Activated CD8-positive, alpha-beta memory T cell treated with anti-CD3 and anti-CD28 coated beads, Interleukin-2, amount 50 U/mL, for 1 hour (primary cell): ENCODE measurements at regions not wholly inside any gene's neighbourhood (a gene's known extent, or its start where the extent isn't known, plus 50 kb on each side); places are given as distances from the start of the nearest gene placed in this dataset.
"Not testable (repeated sequence)": the region's sequence is repeated elsewhere in the genome, so short reads cannot be mapped to it uniquely, and the experiment has no call there.

Source experiments
- DNase-seq: peaks from one replicate; pipeline ENCODE4 v3.0.0-alpha.2; 2020; ENCODE audit errors: extremely low read depth

DNA sequence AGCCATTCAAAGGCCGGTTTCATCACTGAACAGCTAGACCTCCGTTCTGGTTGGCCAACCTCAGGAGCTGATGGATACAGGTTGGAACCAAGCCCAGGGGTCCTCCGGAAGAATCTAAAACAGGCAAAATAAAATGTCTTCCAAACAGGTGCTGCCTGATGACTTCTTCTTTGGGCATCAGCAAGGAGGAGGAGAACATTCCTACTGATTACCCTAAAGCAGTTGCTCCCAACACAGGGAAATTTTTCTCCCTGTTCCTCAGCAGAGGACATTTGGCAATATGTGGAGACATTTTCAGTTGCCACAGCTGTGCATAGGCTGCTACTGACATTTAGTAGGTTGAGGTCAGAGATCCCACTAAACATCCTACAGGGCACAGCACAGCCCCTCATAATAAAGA is 319.3 kb upstream of the PPARGC1A start:
- no peak for DNase-seq

DNA sequence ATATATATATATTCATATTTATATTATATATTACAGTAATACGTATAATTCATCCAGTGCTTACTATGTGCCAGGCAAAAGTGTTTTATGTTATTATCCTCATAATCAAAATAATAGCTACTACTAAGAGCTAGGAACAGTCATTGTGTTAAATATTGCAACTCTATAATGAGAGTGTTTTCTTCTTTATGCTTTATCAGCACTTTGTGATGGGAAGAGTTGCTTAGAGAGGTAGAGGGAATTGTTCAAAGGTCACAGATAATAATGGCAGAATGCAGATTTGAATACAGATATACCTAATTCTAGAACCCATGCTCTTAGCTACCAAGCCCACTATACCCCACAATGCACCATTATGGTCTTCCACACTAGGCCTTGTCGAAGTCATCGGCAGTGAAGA is 318.8 kb upstream of the PPARGC1A start:
- DNase-seq, result no peak

DNA sequence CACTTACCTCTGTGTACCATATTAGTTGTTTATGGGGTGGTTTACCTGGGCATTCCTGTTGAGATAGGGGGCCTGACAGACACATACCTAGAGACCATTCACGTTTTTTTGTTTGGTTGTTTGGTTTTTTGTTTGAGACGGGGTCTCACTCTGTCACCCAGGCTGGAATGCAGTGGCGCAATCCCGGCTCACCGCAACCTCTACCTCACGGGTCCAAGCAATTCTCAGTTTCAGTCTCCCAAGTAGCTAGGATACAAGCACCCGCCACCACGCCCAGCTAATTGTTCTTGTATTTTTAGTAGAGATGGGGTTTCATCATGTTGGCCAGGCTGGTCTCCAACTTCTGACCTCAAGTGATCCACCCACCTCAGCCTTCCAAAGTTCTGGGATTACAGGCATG is 314.9 kb upstream of the PPARGC1A start:
- DNase-seq, result not testable (repeated sequence)

GRCh38 chr4:24203926-24204325 is 314.1 kb upstream of the PPARGC1A start:
- DNase-seq, result no peak

GRCh38 chr4:24202579-24202978 is 312.7 kb upstream of the PPARGC1A start:
- no peak for DNase-seq

DNA sequence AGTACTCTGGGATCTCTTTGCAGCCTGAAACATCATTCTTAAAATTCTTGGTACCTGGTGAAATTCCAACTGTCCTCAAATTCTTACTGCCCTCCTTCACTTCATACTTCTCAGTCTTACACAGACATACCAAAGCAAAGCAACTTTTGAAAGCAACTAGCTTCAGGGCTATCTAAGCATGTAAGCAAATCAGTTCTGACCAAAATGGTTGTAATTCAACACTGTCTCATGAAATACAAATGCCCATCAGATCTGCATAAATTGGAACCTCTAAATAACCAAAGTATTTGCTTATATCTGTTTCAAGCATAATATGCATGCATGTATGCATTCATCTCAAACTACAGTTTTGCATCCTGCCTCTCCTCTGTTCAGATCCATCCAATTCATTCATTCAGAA is 308.1 kb upstream of the PPARGC1A start:
- no peak for DNase-seq

DNA sequence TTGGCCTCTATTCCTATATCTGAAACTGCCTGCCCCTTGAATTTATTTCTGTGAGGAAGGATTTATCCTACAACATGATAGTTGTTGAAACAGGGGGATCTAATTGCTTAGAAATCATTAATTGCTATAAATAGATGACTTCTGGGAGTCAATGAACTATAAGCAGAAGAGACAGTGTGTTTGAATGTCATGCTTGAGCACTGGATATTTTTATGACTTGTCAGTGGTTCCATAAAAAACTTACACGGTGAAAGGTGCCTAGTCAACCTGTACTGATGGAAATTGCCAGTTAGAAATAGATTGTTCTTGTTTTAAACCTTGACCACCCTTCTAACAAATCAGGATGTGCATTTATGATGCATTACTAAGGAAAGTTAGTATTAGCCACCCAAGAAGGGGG is 306.9 kb upstream of the PPARGC1A start:
- no peak for DNase-seq

DNA sequence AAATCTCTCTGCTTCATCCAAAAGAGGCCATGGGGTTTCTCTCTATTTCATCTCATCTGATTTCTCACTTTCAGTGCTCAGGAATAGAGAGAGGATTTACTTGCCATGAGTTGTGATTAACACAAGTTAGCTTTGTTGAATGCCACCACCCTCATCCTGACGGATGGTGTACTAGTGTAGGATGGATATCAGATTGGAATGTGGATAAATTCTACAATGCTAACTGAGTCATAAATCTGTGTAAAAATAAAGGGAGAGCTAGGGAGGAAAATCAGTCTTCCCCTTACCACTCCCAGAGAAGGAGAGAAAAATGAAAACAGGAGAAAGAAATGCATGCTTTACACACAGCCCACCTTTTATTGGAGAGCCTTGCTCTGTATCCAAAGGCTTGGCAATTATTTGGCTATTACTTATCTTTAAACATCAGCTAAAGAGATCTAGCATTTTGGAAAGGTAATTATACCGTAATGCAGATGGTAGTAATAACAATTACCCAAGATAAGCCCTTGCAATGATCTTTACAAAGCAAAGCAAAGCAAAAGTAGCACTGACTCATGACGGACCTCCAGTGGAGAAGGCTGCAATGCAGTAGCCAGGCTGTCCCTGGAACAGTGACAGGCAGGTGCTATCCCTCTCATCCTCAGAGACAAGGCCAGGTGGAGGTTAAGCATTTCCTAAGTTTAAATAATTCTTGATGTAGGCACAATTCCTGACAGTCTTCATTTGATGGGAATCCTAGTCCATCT is 306.3 kb upstream of the PPARGC1A start:
- DNase-seq, result no peak

DNA sequence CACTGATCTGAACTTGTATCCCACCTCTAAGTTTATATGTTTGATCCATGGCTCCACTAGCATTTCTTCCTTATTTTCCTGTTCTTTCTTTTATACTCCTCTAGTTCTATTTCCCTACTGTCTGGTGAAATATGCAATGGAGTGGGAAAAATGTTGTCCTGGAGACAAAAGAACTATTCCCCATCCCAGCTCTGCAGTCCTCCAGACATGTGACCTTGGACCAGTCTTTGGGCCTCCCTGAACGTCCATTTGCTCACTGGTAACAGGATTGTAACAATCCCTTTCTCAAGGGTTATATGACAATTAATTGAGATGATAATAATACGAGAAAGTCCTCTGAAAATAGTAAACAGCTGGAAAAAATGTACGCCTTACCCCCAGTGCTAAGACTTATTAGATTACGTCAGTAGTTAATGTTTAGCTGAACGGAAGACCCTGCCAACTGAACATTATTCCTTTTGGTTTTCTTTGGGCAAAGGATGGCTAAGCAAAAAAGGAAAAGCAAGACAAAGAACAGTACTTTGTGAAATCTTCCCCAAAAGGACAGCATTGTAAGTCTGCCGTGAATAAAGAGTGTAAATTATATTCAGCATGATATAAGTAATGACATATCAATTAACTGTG is 302.3 kb upstream of the PPARGC1A start:
- no peak for DNase-seq

DNA sequence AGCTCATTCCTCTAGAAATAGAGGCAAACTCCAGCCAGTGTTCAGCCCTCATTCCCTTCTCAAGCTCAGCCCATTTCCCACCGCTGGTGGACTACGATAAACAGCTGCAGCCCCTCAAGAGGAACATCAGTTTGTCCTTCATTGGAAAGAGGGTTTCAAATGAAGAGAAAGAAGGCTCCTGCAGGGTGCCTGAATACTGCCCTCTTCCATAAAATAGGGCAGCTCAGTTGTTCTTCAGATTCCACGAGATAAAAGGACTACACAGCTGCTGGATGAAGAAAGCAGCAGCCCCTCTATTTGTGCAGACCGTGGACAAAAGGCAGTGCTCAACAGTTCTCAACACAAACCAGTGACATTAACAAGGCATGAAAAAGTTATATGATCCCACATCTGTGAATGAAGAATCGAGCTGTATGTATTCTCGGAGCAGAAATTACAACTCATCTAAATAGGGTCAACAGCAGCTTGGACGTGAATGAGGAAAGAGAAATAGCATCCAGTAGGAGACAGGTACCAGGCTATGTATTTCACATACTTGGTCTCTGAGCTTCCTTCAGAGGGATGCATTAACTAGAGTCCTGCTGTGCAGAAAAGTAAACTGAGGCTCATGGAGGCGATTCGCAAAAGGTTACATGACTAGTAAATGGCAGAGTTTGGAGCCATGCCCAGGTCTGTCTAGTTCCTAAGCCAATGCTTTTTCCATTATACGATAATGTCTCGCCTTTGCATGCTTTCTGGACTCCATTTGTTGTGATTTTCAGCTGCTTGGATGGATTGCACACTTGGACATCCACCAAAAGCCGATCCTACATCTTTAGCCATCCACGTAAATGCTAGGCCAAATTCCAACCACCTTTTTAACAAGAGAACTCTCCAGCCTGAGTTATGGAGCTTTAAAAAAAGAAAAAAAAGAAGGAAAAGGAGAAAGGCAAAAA is 301.2 kb upstream of the PPARGC1A start:
- no peak for DNase-seq

DNA sequence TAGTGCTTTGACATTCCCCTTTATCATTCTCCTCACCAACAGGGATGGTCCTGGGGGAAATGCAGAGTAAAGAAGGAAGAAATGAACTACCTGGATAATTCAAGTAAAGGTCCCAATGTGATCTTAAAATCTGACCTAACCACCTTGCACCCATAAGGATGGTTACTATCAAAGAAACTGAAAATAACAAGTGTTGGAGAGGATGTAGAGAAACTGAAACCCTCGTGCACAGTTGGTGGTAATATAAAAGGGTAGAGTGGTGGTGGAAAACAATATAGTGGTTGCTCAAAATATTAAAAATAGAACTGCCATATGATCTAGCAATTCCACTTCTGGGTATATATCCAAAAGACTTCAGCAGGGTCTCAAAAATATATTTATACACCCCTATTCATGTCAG is 298.6 kb upstream of the PPARGC1A start:
- DNase-seq, result no peak

- no peak for DNase-seq
Measured at GRCh38 chr4:24186466-24186865, 296.6 kb upstream of the PPARGC1A start.

GRCh38 chr4:24181005-24181404 is 291.2 kb upstream of the PPARGC1A start:
- DNase-seq, result no peak

- DNase-seq, result no peak
Measured at GRCh38 chr4:24180586-24180985, 290.7 kb upstream of the PPARGC1A start.

DNA sequence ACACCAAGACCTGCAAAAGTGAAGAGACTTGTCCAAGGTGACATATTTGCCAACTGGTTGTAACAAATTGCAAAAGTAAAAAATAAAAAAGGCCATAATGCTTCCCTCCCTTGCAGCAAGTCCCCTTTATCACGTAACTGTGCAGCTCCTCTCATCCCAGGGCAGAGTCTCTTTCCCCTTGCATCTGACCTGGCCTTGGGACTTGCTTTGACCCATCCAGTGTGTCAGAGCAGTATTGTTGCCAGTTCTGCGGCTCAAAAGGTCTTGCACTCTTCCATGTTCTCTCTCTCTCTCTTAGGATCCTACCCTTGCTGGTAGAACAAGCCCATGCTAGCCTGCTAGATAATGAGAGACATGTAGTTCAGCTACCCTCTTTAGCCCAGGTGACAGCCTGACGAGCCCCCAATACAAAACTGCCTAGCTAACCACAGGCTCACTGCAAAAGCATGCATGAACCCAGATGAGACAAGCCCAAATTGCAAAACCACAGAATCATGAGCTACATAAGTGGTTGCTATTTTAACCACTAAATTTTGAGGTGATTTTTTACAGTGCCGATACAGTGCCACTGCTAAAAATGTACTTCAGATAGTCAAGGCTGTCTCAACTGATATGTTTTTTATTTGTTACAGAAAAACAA is 289.5 kb upstream of the PPARGC1A start:
- no peak for DNase-seq

DNA sequence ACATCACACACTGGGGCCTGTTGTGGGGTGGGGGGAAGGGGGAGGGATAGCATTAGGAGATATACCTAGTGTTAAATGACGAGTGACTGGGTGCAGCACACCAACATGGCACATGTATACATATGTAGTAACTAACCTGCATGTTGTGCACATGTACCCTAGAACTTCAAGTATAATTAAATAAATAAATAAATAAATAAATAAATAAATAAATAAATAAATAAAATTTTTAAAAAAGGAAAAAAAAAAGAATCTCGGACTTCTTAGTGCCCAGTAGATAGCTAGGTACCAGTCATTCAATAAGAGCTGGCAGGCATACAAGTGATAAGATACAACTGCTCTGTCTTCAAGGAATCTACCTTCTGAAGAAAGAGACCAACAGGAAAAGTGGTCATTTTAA is 287.6 kb upstream of the PPARGC1A start:
- DNase-seq, result not testable (repeated sequence)

DNA sequence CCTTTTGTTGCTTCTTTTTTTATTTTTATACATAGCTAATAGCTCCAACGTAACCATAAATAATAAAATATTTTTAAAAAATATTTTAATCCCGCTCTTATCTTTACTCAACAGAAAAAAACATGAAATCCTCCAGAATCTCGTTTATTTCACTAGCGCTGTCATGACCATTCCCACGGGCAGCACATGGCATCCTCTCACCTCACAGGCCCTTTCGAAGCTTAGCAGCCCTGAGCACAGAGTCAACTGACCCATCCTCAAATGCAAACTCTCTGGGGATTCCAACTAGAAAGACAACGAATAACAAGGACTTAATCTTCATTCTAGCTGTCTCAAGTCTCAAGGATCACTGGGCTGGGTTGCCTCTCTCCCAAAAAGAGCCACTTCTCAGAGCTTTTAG is 285.9 kb upstream of the PPARGC1A start:
- DNase-seq, result no peak

DNA sequence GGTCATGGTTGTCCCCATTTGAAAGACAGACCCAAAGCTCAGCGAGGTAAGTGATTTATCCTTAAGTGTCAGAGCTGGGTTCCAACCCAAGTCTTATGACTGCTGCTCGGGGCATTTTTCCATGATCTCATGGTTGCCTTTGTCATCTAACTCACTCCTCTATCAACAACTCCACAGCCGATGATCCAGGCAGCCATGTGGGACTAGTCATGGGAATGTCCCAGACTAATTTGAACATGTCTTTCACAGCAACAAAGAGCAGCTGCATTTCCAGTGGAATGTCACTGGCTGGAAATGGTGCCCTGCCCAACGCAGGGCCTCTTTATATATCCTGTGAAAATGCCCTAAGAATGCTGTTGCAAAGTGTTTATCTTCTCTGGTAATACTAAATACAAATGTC is 284.8 kb upstream of the PPARGC1A start:
- no peak for DNase-seq

GRCh38 chr4:24172406-24172805 is 282.6 kb upstream of the PPARGC1A start:
- no peak for DNase-seq

DNA sequence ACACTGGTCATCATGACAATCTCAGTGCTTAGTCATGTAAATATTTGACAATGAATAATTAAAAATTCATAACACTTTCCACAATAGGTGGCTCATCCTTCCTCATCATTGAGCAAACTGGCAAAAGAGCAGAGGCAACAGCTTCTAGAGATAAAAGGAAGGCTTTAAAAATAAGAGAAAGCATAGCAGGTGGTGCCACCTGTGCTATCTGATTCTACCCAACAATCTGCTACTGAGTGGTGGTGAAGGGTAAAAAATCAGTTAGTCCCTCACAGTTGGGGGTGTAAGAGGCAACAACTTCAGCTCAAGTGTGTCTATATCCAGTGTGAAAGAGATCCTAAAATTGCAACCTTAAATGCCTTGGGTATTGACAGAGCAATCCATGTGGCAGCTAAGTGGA is 280.1 kb upstream of the PPARGC1A start:
- DNase-seq, result no peak

DNA sequence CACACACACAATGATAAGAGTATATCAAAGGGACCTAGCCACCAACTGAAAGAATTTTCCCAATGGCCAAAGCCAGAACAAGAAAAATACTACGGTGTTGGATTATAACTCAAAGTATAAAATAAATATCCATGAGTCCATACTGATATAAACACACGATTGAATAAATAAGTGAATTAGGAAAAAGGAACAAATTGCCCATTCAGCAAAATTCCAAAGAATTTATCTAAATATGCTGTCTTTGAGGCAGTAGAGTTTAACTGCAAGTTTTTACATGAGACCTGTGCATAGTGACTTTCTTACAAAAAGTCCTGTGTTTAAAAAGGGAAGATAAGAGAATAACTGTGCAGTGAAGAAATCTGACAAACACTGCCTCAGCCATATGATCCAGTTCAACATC is 278.8 kb upstream of the PPARGC1A start:
- DNase-seq, result no peak

GRCh38 chr4:24166501-24166900 is 276.7 kb upstream of the PPARGC1A start:
- DNase-seq, result no peak
